ENCODE measurements at regions not wholly inside any gene's neighbourhood (a gene's known extent, or its start where the extent isn't known, plus 50 kb on each side); places are given as distances from the start of the nearest gene placed in this dataset.

DNA sequence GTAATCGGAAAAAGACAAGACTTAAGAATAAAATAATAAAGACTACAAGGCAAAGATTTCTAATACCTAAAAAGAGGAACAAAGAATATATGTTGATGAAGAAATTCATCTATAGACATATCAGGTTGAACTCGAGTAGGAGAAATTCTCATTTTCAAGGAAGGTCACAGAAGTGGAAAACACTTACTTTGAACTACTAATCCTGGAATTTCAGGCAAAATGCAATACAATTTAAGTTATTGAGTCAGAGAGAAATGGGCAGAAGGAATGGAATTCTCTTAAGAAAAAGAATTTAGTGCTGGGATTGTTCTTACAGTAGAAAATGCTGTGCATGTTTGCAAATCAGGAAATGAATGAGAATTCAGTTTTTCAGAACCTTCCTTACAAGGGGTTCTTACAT lies 135.9 kb upstream of the TGFBR2 start:
- ChIA-PET POLR2A (no interaction called here), CTCF (no interaction called here)
- no peak overlapping the region for H3K4me3 Mint-ChIP-seq
- TF ChIP-seq NFATC4 (CRISPR knock-in tag; IDR thresholded peaks at IDR 0.05): no peak
- no peak for TF ChIP-seq SP1 (CRISPR knock-in tag; conservative IDR thresholded peaks at IDR 0.05)
- TF ChIP-seq, protein P1, sequence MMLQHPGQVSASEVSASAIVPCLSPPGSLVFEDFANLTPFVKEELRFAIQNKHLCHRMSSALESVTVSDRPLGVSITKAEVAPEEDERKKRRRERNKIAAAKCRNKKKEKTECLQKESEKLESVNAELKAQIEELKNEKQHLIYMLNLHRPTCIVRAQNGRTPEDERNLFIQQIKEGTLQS (CRISPR knock-in tag; conservative IDR thresholded peaks at IDR 0.05): no peak
- no peak for TF ChIP-seq ZNF317 (CRISPR knock-in tag; IDR thresholded peaks at IDR 0.05; ENCODE audit: borderline replicate concordance, low read depth)
- TF ChIP-seq RORB (CRISPR knock-in tag; IDR thresholded peaks at IDR 0.05): no peak
- TF ChIP-seq, protein P2, sequence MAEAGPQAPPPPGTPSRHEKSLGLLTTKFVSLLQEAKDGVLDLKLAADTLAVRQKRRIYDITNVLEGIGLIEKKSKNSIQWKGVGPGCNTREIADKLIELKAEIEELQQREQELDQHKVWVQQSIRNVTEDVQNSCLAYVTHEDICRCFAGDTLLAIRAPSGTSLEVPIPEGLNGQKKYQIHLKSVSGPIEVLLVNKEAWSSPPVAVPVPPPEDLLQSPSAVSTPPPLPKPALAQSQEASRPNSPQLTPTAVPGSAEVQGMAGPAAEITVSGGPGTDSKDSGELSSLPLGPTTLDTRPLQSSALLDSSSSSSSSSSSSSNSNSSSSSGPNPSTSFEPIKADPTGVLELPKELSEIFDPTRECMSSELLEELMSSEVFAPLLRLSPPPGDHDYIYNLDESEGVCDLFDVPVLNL (CRISPR knock-in tag; IDR thresholded peaks at IDR 0.05; ENCODE audit: borderline replicate concordance, low read depth): no peak
- TF ChIP-seq CREB1 (CRISPR knock-in tag; IDR thresholded peaks at IDR 0.05): no peak
- TF ChIP-seq ETV6 (CRISPR knock-in tag; IDR thresholded peaks at IDR 0.05): no peak
- TF ChIP-seq PRRX2 (CRISPR knock-in tag; IDR thresholded peaks at IDR 0.05): no peak
- TF ChIP-seq ARID4B (CRISPR knock-in tag; IDR thresholded peaks at IDR 0.05; ENCODE audit: borderline replicate concordance): no peak
- TF ChIP-seq, protein P3, sequence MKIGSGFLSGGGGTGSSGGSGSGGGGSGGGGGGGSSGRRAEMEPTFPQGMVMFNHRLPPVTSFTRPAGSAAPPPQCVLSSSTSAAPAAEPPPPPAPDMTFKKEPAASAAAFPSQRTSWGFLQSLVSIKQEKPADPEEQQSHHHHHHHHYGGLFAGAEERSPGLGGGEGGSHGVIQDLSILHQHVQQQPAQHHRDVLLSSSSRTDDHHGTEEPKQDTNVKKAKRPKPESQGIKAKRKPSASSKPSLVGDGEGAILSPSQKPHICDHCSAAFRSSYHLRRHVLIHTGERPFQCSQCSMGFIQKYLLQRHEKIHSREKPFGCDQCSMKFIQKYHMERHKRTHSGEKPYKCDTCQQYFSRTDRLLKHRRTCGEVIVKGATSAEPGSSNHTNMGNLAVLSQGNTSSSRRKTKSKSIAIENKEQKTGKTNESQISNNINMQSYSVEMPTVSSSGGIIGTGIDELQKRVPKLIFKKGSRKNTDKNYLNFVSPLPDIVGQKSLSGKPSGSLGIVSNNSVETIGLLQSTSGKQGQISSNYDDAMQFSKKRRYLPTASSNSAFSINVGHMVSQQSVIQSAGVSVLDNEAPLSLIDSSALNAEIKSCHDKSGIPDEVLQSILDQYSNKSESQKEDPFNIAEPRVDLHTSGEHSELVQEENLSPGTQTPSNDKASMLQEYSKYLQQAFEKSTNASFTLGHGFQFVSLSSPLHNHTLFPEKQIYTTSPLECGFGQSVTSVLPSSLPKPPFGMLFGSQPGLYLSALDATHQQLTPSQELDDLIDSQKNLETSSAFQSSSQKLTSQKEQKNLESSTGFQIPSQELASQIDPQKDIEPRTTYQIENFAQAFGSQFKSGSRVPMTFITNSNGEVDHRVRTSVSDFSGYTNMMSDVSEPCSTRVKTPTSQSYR (CRISPR knock-in tag; IDR thresholded peaks at IDR 0.05): no peak
- TF ChIP-seq NR1H2 (CRISPR knock-in tag; IDR thresholded peaks at IDR 0.05): no peak
- TF ChIP-seq GABPB1 (CRISPR knock-in tag; IDR thresholded peaks at IDR 0.05): no peak
- no peak for TF ChIP-seq CBFB (CRISPR knock-in tag; IDR thresholded peaks at IDR 0.05; ENCODE audit: low read depth)
- no peak for TF ChIP-seq MLX (CRISPR knock-in tag; IDR thresholded peaks at IDR 0.05)
- TF ChIP-seq ZNF219 (CRISPR knock-in tag; IDR thresholded peaks at IDR 0.05; ENCODE audit: borderline replicate concordance): no peak
- TF ChIP-seq ZBTB21 (CRISPR knock-in tag; IDR thresholded peaks at IDR 0.05; ENCODE audit: borderline replicate concordance): no peak
- TF ChIP-seq, protein P4, sequence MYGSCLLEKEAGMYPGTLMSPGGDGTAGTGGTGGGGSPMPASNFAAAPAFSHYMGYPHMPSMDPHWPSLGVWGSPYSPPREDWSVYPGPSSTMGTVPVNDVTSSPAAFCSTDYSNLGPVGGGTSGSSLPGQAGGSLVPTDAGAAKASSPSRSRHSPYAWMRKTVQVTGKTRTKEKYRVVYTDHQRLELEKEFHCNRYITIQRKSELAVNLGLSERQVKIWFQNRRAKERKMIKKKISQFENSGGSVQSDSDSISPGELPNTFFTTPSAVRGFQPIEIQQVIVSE (CRISPR knock-in tag; IDR thresholded peaks at IDR 0.05; ENCODE audit: borderline replicate concordance): no peak
- TF ChIP-seq HMGA2 (CRISPR knock-in tag; IDR thresholded peaks at IDR 0.05): no peak
- peaks cover 6% of the 10 kb centered on the region for H3K9me3 Mint-ChIP-seq
- 0 out of 2 replicates have a peak, but pooled peaks cover 4% of the 10 kb centered on the region for H3K36me3 Mint-ChIP-seq
- ATAC-seq (no peak), DNase-seq (ENCODE audit: low spot score) (no peak)
- peaks cover 4% of the 10 kb centered on the region for H3K4me1 Mint-ChIP-seq
- H3K27me3 Mint-ChIP-seq (ENCODE audit: low read depth): no peaks in the 10 kb centered on the region
- no peak overlapping the region for H3K27ac Mint-ChIP-seq
